ENCODE measurements at regions not wholly inside any gene's neighbourhood (a gene's known extent, or its start where the extent isn't known, plus 50 kb on each side); places are given as distances from the start of the nearest gene placed in this dataset.

GRCh38 chr4:154001193-154001592 is 212.3 kb upstream of the SFRP2 start:
- no peaks in the 10 kb centered on the region for H3K27me3 ChIP-seq (ENCODE audit: insufficient read depth)
- H3K4me1 ChIP-seq (ENCODE audit: insufficient read depth), result no peaks in the 10 kb centered on the region
- peaks cover 11% of the 10 kb centered on the region for H3K9me3 Mint-ChIP-seq
- H3K79me2 ChIP-seq (replicated peaks; ENCODE audit: insufficient read depth), result no peaks in the 10 kb centered on the region
- H3F3A ChIP-seq (replicated peaks; ENCODE audit: low read depth), result no peaks in the 10 kb centered on the region
- peaks cover 7% of the 10 kb centered on the region; the same call in 1 of the 3 replicates for H3K36me3 Mint-ChIP-seq (ENCODE audit: low read depth)
- TF ChIP-seq POLR2AphosphoS5 (IDR thresholded peaks at IDR 0.05; ENCODE audit: low read depth) (no peak), EZH2phosphoT487 (IDR thresholded peaks at IDR 0.05; ENCODE audit: unreplicated experiment) (no peak), CREB1 (CRISPR knock-in tag; IDR thresholded peaks at IDR 0.05; ENCODE audit: low read depth) (no peak)
- no peak overlapping the region for H3K4me2 ChIP-seq
- H3K27ac ChIP-seq (ENCODE audit: low read depth), result no peak overlapping the region
- ATAC-seq, result no peak
- H2AFZ ChIP-seq, result no peak overlapping the region
- no peak overlapping the region for H3K4me3 ChIP-seq
- no peaks in the 10 kb centered on the region for H3K36me3 ChIP-seq (ENCODE audit: insufficient read depth)
- 0 out of 2 replicates have a peak, but pooled peaks cover 6% of the 10 kb centered on the region for H3K9me2 ChIP-seq (ENCODE audit: insufficient read depth)
- no peak for DNase-seq (ENCODE audit: low spot score)
- H3K27ac Mint-ChIP-seq, result no peak overlapping the region
- H4K20me1 ChIP-seq (replicated peaks; ENCODE audit: insufficient read depth), result no peaks in the 10 kb centered on the region
- peaks cover 5% of the 10 kb centered on the region for H3K27me3 Mint-ChIP-seq (ENCODE audit: insufficient read depth, low read depth, poor library complexity)
- H3K4me3 Mint-ChIP-seq, result no peak overlapping the region
- H3K4me1 Mint-ChIP-seq, result no peaks in the 10 kb centered on the region

DNA sequence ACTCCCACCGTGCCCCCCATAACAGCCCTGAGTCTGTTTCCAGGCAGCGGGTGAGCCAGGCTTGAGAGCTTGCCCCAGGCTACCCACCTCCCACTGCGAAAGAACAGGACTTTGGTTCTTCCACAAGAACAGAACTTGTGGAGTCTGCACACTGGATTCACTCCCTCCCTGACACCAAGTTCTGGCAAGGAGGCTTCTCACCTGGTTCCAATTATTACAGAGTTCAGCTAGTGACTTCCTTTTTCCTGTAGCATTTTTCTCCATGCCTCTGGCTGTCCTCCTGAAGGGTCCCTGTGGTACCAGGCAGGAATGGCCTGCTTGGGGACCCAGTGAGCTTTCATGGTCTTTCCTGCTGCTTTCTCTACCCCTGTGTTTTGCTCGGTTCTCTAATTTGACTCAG is 208.6 kb upstream of the SFRP2 start:
- no peak overlapping the region for H3K27ac ChIP-seq (ENCODE audit: low read depth)
- Mint-ChIP-seq H3K4me1 (no peaks in the 10 kb centered on the region), H3K9me3 (peaks cover 14% of the 10 kb centered on the region), H3K27ac (no peak overlapping the region), H3K4me3 (no peak overlapping the region), H3K36me3 (ENCODE audit: low read depth) (peaks cover 7% of the 10 kb centered on the region; the same call in 1 of the 3 replicates), H3K27me3 (ENCODE audit: insufficient read depth, low read depth, poor library complexity) (peaks cover 5% of the 10 kb centered on the region)
- 0 out of 2 replicates have a peak, but pooled peaks cover 3% of the 10 kb centered on the region for H3K9me2 ChIP-seq (ENCODE audit: insufficient read depth)
- H3K27me3 ChIP-seq (ENCODE audit: insufficient read depth), result no peaks in the 10 kb centered on the region
- no peak overlapping the region for H2AFZ ChIP-seq
- no peaks in the 10 kb centered on the region for H4K20me1 ChIP-seq (replicated peaks; ENCODE audit: insufficient read depth)
- ATAC-seq (no peak), DNase-seq (ENCODE audit: low spot score) (no peak)
- H3K4me3 ChIP-seq, result no peak overlapping the region
- no peak overlapping the region for H3K4me2 ChIP-seq
- no peaks in the 10 kb centered on the region for H3F3A ChIP-seq (replicated peaks; ENCODE audit: low read depth)
- no peaks in the 10 kb centered on the region for H3K36me3 ChIP-seq (ENCODE audit: insufficient read depth)
- H3K79me2 ChIP-seq (replicated peaks; ENCODE audit: insufficient read depth), result no peaks in the 10 kb centered on the region
- H3K4me1 ChIP-seq (ENCODE audit: insufficient read depth), result no peaks in the 10 kb centered on the region
- TF ChIP-seq, protein P1, sequence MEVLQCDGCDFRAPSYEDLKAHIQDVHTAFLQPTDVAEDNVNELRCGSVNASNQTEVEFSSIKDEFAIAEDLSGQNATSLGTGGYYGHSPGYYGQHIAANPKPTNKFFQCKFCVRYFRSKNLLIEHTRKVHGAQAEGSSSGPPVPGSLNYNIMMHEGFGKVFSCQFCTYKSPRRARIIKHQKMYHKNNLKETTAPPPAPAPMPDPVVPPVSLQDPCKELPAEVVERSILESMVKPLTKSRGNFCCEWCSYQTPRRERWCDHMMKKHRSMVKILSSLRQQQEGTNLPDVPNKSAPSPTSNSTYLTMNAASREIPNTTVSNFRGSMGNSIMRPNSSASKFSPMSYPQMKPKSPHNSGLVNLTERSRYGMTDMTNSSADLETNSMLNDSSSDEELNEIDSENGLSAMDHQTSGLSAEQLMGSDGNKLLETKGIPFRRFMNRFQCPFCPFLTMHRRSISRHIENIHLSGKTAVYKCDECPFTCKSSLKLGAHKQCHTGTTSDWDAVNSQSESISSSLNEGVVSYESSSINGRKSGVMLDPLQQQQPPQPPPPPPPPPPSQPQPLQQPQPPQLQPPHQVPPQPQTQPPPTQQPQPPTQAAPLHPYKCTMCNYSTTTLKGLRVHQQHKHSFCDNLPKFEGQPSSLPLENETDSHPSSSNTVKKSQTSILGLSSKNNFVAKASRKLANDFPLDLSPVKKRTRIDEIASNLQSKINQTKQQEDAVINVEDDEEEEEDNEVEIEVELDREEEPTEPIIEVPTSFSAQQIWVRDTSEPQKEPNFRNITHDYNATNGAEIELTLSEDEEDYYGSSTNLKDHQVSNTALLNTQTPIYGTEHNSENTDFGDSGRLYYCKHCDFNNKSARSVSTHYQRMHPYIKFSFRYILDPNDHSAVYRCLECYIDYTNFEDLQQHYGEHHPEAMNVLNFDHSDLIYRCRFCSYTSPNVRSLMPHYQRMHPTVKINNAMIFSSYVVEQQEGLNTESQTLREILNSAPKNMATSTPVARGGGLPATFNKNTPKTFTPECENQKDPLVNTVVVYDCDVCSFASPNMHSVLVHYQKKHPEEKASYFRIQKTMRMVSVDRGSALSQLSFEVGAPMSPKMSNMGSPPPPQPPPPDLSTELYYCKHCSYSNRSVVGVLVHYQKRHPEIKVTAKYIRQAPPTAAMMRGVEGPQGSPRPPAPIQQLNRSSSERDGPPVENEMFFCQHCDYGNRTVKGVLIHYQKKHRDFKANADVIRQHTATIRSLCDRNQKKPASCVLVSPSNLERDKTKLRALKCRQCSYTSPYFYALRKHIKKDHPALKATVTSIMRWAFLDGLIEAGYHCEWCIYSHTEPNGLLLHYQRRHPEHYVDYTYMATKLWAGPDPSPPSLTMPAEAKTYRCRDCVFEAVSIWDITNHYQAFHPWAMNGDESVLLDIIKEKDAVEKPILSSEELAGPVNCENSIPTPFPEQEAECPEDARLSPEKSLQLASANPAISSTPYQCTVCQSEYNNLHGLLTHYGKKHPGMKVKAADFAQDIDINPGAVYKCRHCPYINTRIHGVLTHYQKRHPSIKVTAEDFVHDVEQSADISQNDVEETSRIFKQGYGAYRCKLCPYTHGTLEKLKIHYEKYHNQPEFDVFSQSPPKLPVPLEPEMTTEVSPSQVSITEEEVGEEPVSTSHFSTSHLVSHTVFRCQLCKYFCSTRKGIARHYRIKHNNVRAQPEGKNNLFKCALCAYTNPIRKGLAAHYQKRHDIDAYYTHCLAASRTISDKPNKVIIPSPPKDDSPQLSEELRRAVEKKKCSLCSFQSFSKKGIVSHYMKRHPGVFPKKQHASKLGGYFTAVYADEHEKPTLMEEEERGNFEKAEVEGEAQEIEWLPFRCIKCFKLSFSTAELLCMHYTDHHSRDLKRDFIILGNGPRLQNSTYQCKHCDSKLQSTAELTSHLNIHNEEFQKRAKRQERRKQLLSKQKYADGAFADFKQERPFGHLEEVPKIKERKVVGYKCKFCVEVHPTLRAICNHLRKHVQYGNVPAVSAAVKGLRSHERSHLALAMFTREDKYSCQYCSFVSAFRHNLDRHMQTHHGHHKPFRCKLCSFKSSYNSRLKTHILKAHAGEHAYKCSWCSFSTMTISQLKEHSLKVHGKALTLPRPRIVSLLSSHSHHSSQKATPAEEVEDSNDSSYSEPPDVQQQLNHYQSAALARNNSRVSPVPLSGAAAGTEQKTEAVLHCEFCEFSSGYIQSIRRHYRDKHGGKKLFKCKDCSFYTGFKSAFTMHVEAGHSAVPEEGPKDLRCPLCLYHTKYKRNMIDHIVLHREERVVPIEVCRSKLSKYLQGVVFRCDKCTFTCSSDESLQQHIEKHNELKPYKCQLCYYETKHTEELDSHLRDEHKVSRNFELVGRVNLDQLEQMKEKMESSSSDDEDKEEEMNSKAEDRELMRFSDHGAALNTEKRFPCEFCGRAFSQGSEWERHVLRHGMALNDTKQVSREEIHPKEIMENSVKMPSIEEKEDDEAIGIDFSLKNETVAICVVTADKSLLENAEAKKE (CRISPR knock-in tag; IDR thresholded peaks at IDR 0.05), result no peak
- TF ChIP-seq ZNF114 (CRISPR knock-in tag; IDR thresholded peaks at IDR 0.05) (no peak), CTCF (conservative IDR thresholded peaks at IDR 0.05; ENCODE audit: low read depth in 2 of 2) (no peak), REST (IDR thresholded peaks at IDR 0.05; ENCODE audit: unreplicated experiment) (no peak), EZH2 (IDR thresholded peaks at IDR 0.05; ENCODE audit: low read depth, unreplicated experiment) (no peak), CREB1 (CRISPR knock-in tag; IDR thresholded peaks at IDR 0.05; ENCODE audit: low read depth) (no peak), POLR2AphosphoS5 (IDR thresholded peaks at IDR 0.05; ENCODE audit: low read depth) (no peak)
- TF ChIP-seq, protein P2, sequence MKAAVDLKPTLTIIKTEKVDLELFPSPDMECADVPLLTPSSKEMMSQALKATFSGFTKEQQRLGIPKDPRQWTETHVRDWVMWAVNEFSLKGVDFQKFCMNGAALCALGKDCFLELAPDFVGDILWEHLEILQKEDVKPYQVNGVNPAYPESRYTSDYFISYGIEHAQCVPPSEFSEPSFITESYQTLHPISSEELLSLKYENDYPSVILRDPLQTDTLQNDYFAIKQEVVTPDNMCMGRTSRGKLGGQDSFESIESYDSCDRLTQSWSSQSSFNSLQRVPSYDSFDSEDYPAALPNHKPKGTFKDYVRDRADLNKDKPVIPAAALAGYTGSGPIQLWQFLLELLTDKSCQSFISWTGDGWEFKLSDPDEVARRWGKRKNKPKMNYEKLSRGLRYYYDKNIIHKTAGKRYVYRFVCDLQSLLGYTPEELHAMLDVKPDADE (IDR thresholded peaks at IDR 0.05), result no peak
